WI38 (cell line): ENCODE measurements at regions not wholly inside any gene's neighbourhood (a gene's known extent, or its start where the extent isn't known, plus 50 kb on each side); places are given as distances from the start of the nearest gene placed in this dataset.
"Not testable (repeated sequence)": the region's sequence is repeated elsewhere in the genome, so short reads cannot be mapped to it uniquely, and the experiment has no call there.

Source experiments
- H3K4me3 ChIP-seq: 2 replicates; pipeline ENCODE4 v1.5.1; 2011; ENCODE audit warnings: low read depth, mild to moderate bottlenecking, control low read depth, low read length

DNA sequence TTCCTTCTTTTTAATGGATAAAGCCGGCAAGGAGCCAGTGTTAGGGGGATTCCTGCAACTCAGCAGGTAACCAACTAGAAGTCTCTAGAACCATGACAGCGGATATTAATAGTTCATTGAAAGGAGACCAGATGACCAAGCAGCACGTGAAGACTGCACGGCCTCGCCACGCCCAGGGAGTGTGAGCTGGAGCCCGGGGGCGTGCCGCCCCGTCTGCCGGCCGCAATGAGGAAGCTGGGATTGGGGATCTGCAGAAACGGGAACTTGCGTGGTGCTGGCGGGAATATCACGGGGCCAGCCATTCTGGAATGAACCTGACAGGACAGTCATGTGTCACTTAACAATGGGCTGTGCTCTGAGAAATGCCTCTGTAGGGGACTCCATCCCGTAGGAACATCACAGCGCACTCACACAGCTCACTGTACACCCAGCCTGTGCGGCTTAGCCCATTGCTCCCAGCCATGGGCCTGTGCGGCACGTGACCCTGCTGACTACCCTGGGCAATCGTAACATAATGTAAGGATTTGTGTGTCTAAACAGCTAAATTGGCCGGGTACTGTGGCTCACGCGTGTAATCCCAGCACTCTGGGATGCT lies 4092.8 kb upstream of the TPTE start:
- not testable (repeated sequence) for H3K4me3 ChIP-seq

DNA sequence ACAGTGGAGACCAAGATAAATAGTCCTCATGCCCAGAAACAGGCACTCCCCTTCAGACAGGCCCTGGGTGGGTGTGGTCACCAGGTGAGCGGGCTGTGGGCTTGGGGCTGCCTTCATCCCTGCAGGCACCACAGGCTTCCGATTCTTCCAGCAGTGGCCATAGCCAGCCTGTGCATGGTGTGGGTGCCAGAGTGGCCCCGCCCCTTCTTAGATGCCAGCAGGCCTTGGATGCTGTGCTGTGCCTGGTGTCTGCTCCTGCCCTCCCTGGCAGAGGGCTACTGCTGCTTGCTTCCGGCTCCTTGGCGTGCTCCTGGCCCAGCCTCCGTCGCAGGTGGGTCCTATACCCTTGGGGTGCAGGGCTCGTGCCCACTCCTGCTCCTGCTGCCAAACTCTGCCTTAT lies 4091.5 kb upstream of the TPTE start:
- not testable (repeated sequence) for H3K4me3 ChIP-seq

GRCh38 chr21:6433149-6433548 lies 4088.2 kb upstream of the TPTE start:
- not testable (repeated sequence) for H3K4me3 ChIP-seq

GRCh38 chr21:6436205-6436604 lies 4085.2 kb upstream of the TPTE start:
- H3K4me3 ChIP-seq, result not testable (repeated sequence)

- H3K4me3 ChIP-seq, result not testable (repeated sequence)
Observed at GRCh38 chr21:6436971-6437833, 4084.2 kb upstream of the TPTE start.

- not testable (repeated sequence) for H3K4me3 ChIP-seq
Observed at GRCh38 chr21:6437834-6438187, 4083.6 kb upstream of the TPTE start.

- H3K4me3 ChIP-seq, result not testable (repeated sequence)
Observed at GRCh38 chr21:6439058-6439457, 4082.3 kb upstream of the TPTE start.

GRCh38 chr21:6454648-6455340 lies 4066.6 kb upstream of the TPTE start:
- H3K4me3 ChIP-seq, result not testable (repeated sequence)

- not testable (repeated sequence) for H3K4me3 ChIP-seq
Observed at GRCh38 chr21:6456011-6456661, 4065.2 kb upstream of the TPTE start.

DNA sequence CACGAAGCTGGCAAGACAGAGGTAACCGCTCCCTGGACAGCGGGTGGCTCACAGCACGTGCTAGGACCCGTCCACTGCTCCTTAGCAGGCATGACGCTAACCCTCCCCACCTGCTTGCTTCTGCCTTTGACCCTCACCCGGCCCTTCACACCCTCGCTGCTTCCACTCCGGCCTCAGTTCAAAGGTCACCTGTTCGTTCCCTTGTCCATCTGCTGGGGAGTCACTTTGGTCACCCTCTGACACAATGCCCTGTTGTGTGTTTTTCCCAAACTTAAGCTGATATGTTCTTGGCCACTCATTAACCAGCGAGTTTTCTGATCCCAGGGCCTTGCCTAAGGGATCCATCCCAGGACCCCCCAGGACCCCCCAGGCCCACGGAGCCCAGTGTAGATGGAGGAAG lies 4061.6 kb upstream of the TPTE start:
- not testable (repeated sequence) for H3K4me3 ChIP-seq

- H3K4me3 ChIP-seq, result not testable (repeated sequence)
Observed at GRCh38 chr21:6461358-6461757, 4060.0 kb upstream of the TPTE start.

DNA sequence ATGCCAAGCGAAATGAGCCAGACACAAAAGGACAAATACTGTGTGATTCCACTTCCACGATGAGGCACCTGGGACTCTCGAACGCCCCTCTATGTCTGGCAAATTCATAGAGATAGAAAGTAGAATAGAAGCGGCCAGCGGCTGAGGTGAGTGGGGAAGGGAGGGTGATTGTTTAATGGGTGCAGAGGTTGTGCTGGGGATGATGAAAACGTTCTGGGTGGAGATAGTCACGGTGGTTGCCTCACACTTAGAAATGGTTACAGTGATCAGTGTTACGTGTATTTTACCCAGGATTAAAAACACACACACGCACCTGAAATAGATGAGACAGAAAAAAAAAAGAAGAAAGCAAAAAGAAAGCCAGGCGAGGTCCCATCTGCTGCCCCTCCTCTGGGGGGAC lies 4057.0 kb upstream of the TPTE start:
- H3K4me3 ChIP-seq, result not testable (repeated sequence)

- H3K4me3 ChIP-seq, result not testable (repeated sequence)
Observed at GRCh38 chr21:6466081-6466698, 4055.2 kb upstream of the TPTE start.

DNA sequence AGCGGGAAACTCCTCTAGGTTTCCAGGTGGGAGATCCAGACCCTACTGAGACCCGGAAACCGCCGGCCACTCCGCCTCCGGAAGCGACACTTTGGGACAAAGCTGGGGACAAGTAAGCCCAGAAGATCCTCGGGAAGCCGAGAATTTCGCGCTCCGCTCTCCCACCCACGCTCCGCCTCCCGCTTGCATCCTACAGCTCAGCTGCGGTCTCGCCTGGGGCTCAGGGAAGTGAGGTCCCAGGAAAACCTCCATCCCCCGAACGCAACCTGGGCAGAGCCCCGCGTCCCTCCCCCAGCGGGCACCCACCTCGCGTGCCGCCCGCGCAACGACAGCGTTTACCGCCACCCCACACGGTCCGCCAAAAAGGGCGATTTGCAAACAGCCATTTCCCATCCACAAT lies 4054.7 kb upstream of the TPTE start:
- H3K4me3 ChIP-seq, result not testable (repeated sequence)

DNA sequence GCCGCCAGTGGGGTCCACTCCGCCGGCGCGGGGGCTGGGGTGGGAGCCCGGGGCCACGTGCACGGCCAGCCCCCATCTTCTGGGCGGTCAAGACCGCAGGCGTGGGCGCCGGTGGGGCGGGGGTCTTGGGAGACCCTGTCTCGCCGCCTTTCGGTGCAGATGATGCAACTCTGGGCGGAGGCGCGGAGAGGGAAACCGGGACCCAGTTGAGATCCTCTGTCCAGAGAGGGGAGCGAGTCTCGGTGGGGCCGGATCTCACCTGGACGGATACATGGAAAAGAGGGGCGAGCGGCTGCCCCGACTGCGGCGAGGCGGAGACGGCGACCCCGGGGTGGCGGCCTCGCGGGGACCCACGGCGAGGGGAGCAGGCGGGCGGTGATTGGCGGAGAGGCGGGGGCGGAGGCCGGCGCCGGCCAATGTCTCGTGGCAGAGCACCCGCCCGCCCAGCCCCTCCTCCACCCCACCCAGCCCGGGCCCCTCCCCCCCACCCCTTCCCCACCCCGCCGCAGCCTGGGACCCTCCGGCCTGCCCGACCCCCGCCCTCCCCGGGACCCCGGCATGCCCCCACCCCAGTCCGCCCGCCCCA lies 4054.1 kb upstream of the TPTE start:
- not testable (repeated sequence) for H3K4me3 ChIP-seq

DNA sequence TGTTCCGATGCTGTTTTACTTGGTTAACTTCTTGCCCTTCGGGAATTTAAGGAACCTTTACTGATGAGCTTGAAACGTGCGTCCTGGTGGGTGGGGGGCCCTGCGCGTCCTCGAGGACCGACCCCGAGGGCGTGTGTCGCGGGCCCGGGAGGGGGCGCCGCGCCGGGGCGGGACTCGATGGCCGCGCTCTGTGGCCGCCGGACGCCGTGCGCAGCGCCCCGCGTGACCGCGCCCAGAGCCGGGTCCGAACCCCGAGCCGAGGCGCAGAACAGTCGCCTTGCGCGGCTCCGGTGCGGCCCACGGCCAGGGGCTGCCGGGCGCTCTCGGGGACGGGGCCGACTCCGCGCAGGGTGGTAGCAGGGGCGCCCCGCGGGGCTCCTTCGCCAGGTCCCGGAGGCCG lies 4053.5 kb upstream of the TPTE start:
- not testable (repeated sequence) for H3K4me3 ChIP-seq

- H3K4me3 ChIP-seq, result not testable (repeated sequence)
Observed at GRCh38 chr21:6468331-6468860, 4053.0 kb upstream of the TPTE start.

DNA sequence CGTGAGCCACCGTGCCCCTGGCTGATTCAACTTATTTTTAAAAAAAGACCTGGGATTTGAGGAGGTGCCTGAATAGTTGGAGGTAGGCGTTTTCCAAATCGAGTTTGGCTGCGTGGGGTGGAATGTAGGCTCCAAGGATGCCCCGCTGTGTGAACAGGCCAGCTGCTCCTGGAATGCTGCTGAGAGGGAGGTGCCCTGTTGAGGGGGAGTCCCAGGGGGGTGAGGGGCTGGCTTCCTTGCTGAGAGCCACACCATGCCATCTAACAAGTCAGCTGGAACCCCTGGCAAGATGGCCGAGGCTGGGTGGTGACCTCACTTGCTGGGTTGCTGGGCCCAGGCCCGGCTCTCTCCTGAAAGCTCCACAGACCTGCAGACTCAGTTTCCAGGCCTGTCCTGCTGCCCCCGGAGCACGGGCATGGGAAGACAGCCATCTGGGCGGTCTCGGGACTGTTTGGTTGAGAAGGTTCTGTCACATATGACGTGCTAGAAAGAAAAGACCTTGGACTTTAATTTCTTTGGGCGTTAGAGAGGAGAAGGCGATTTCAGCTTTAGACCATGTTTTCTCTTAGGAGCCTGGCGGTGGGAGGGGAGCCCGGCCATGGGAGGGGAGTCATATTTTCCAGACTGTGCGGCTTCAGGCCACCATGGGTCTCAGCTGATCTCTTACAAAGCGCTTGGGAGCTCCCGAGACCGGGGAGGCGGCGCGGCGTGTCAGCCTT lies 4047.0 kb upstream of the TPTE start:
- not testable (repeated sequence) for H3K4me3 ChIP-seq

- H3K4me3 ChIP-seq, result not testable (repeated sequence)
Observed at GRCh38 chr21:6481116-6481515, 4040.3 kb upstream of the TPTE start.

- not testable (repeated sequence) for H3K4me3 ChIP-seq
Observed at GRCh38 chr21:6482616-6483015, 4038.8 kb upstream of the TPTE start.
